T-helper 17 cell (primary cell): ENCODE measurements at regions not wholly inside any gene's neighbourhood (a gene's known extent, or its start where the extent isn't known, plus 50 kb on each side); places are given as distances from the start of the nearest gene placed in this dataset.

ENCODE experiments used
- ATAC-seq: fragments of 150-1000 bp; cut with Tn5 transposase; 2 replicates; pipeline ENCODE4 v1.10.0; 2021; ENCODE audit warnings: mild to moderate bottlenecking, moderate library complexity
- DNase-seq, 3 donors: peaks; one replicate each; pipeline versions ENCODE4 v3.0.0 to v3.0.0-alpha.2; 2020 to 2021
- H3K9me3 ChIP-seq: one replicate; pipeline ENCODE4 v1.7.0; 2013; ENCODE audit warnings: low read length, mild to moderate bottlenecking; ENCODE audit not compliant: control insufficient read depth, poor library complexity, severe bottlenecking
- H3K27ac Mint-ChIP-seq: one replicate; pipeline ENCODE4 v1.8.0; 2022; ENCODE audit warnings: mild to moderate bottlenecking, moderate library complexity, mixed read lengths
- H3K27me3 Mint-ChIP-seq: one replicate; pipeline ENCODE4 v1.8.0; 2022; ENCODE audit warnings: mixed read lengths
- H3K36me3 Mint-ChIP-seq: one replicate; pipeline ENCODE4 v1.8.0; 2022; ENCODE audit warnings: low read depth, mixed read lengths
- H3K4me1 Mint-ChIP-seq: one replicate; pipeline ENCODE4 v1.8.0; 2022; ENCODE audit warnings: mild to moderate bottlenecking, mixed read lengths
- H3K4me3 Mint-ChIP-seq: one replicate; pipeline ENCODE4 v1.8.0; 2022; ENCODE audit warnings: mild to moderate bottlenecking, moderate library complexity, mixed read lengths

DNA sequence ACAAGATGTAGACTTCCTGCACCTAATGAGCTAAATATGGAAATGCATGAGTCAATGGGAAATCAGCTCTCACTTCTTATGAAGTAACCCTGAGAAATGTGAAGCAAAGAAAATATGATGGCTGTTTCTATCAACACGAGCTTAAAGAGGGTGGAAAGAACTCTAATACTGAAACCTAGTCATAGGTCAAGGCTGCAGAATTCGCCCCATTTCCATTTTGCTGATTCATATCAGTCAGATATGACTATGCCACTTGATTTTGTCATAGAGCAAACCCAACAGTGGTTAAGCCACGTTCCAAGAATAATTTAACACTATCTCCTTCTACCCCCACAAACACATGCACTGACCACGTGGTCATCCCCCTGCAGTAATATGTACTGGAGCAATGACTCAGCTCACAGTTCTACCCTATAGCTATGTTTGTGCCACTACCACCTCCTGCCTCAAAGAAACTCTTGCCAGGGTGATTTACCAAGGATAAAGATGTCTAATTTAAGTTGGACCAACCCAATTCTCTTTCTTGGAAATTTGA lies 157.5 kb downstream of the TMTC3 start:
- Mint-ChIP-seq H3K27me3 (no peaks in the 10 kb centered on the region), H3K36me3 (no peaks in the 10 kb centered on the region), H3K27ac (no peak overlapping the region), H3K4me1 (no peaks in the 10 kb centered on the region), H3K4me3 (no peak overlapping the region)
- ATAC-seq (no peak), DNase-seq (no peak)
- H3K9me3 ChIP-seq: no peaks in the 10 kb centered on the region

GRCh38 chr12:88300931-88301330 lies 158.8 kb downstream of the TMTC3 start:
- no peak overlapping the region for H3K27ac Mint-ChIP-seq
- H3K9me3 ChIP-seq: no peaks in the 10 kb centered on the region
- DNase-seq: no peak
- no peaks in the 10 kb centered on the region for H3K4me1 Mint-ChIP-seq
- H3K36me3 Mint-ChIP-seq: no peaks in the 10 kb centered on the region
- ATAC-seq: no peak
- no peaks in the 10 kb centered on the region for H3K27me3 Mint-ChIP-seq
- H3K4me3 Mint-ChIP-seq: no peak overlapping the region

GRCh38 chr12:88303335-88303734 lies 161.2 kb downstream of the TMTC3 start:
- Mint-ChIP-seq H3K36me3 (no peaks in the 10 kb centered on the region), H3K4me3 (no peak overlapping the region), H3K4me1 (no peaks in the 10 kb centered on the region), H3K27ac (no peak overlapping the region), H3K27me3 (no peaks in the 10 kb centered on the region)
- DNase-seq (no peak), ATAC-seq (no peak)
- no peaks in the 10 kb centered on the region for H3K9me3 ChIP-seq

- DNase-seq: no peak
- H3K27ac Mint-ChIP-seq: no peak overlapping the region
- H3K36me3 Mint-ChIP-seq: no peaks in the 10 kb centered on the region
- H3K9me3 ChIP-seq: no peaks in the 10 kb centered on the region
- ATAC-seq: no peak
- H3K27me3 Mint-ChIP-seq: no peaks in the 10 kb centered on the region
- no peaks in the 10 kb centered on the region for H3K4me1 Mint-ChIP-seq
- no peak overlapping the region for H3K4me3 Mint-ChIP-seq
Observed at GRCh38 chr12:88305254-88305890, 163.3 kb downstream of the TMTC3 start.

DNA sequence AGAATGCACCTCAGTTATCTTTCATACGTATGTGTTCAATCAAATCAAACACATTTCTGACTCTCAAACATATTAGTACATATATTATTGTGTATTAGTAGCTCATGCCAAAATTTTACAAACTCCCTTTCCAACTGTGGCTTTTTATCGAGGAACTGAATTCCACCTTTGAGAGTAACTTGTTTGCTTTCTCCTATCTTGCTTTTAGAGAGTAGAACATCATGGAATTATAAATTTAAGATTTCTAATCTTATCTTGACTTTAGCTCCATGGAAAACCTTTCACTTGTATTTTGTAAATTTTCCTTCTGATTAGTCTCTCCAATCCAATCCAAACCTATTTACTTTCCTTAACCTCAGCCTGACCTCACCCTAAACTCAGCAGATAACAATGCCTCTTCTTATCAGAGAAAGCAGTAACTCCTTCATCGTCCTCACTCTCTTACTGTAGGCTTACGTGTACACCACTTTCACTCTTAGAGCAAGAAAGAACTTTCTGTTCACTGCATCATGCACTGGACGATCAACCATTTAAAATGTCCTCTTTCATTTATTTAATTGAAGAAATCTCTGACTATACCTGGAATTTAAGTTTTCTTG lies 164.5 kb downstream of the TMTC3 start:
- no peak overlapping the region for H3K4me3 Mint-ChIP-seq
- no peaks in the 10 kb centered on the region for H3K4me1 Mint-ChIP-seq
- ATAC-seq (no peak), DNase-seq (no peak)
- H3K27me3 Mint-ChIP-seq: no peaks in the 10 kb centered on the region
- no peaks in the 10 kb centered on the region for H3K9me3 ChIP-seq
- H3K36me3 Mint-ChIP-seq: no peaks in the 10 kb centered on the region
- no peak overlapping the region for H3K27ac Mint-ChIP-seq

DNA sequence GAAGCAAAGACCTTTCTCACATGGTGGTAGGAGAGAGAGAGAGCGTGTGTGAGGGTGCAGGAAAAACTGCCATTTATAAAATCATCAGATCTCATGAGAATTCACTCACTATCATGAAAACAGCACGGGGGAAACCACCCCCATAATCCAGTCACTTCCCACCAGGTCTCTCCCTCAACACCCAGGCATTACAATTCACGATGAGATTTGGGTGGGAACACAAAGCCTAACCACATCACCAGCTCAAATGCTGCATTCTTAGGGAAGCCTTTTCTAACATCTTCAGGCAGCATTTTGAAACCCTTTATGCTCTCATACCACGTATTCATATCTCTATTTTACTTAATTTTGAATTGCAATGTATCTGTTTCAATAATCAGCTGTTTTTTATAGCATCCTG lies 165.9 kb downstream of the TMTC3 start:
- no peaks in the 10 kb centered on the region for H3K9me3 ChIP-seq
- Mint-ChIP-seq H3K4me3 (no peak overlapping the region), H3K27ac (no peak overlapping the region), H3K4me1 (no peaks in the 10 kb centered on the region), H3K27me3 (no peaks in the 10 kb centered on the region), H3K36me3 (no peaks in the 10 kb centered on the region)
- ATAC-seq (no peak), DNase-seq (no peak)

- Mint-ChIP-seq H3K4me3 (no peak overlapping the region), H3K27ac (no peak overlapping the region)
Observed at GRCh38 chr12:88308825-88309224, 166.7 kb downstream of the TMTC3 start.

DNA sequence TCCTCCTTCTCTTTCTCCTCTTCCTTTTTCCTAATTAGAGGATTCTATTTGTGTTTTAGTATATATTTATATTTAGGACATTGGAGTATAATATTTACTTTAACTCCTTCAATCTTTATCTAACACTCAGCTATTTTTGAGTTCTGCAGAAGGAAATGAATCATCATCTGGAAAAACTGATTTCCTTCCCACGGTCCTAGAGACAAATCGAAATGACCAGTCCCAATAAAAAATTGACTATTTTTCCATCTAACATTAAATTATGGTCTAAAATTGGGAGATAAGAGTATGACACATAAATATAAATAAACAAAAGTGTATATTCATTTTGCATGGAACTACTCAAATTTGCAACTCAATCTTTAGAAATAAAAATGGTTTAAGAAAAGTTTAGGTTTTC lies 167.4 kb downstream of the TMTC3 start:
- no peaks in the 10 kb centered on the region for H3K9me3 ChIP-seq
- Mint-ChIP-seq H3K4me3 (no peak overlapping the region), H3K27ac (no peak overlapping the region), H3K27me3 (no peaks in the 10 kb centered on the region), H3K36me3 (no peaks in the 10 kb centered on the region), H3K4me1 (no peaks in the 10 kb centered on the region)
- DNase-seq (no peak), ATAC-seq (no peak)

More at GRCh38 chr12:88308825-88309224, 166.7 kb downstream of the TMTC3 start:
- no peaks in the 10 kb centered on the region for H3K27me3 Mint-ChIP-seq
- H3K36me3 Mint-ChIP-seq: no peaks in the 10 kb centered on the region
- DNase-seq: no peak
- no peaks in the 10 kb centered on the region for H3K4me1 Mint-ChIP-seq
- H3K9me3 ChIP-seq: no peaks in the 10 kb centered on the region
- ATAC-seq: no peak

DNA sequence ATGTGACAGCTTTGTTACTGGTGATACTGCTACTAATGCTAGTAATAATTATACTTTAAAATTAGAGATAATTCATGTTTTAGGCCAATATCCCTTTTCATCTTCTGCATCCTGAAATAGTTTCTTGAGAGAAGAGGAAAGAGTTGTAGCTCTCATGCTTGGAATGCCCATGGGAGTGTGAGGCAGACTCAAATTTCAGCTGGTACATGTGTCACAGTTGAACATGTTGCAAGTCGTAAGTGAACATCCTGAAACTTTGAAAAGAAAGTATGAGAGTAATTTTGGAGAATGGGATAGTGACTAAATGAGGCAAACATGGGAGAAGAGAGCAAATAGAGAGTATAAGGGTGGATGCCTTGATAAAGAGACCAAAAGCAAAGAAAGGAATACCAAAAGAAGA lies 168.0 kb downstream of the TMTC3 start:
- H3K4me3 Mint-ChIP-seq: no peak overlapping the region
- H3K27ac Mint-ChIP-seq: no peak overlapping the region

DNA sequence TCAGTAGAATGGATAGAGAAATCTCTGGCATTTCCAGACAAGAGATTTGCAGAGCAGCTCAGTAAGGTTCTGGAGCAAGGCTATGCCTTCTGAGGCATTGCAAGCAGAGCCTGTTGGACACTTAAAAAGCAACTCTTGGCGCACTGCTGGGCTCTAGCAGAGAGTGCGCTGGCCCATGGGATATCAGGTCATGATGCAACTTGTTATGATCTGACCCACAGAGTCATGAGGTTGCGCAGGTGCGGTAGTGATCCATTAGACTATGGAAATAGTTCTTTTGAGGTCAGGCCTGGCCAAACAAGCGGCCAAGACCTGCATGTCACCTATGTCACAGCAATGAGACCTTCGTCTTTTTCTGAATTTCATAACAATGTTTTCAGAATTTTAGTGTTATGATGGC lies 168.6 kb downstream of the TMTC3 start:
- H3K36me3 Mint-ChIP-seq: no peaks in the 10 kb centered on the region
- ATAC-seq (no peak), DNase-seq (no peak)
- no peak overlapping the region for H3K27ac Mint-ChIP-seq
- H3K9me3 ChIP-seq: no peaks in the 10 kb centered on the region
- H3K27me3 Mint-ChIP-seq: no peaks in the 10 kb centered on the region
- no peak overlapping the region for H3K4me3 Mint-ChIP-seq
- no peaks in the 10 kb centered on the region for H3K4me1 Mint-ChIP-seq

More for the DNA sequence above, 168.0 kb downstream of the TMTC3 start:
- Mint-ChIP-seq H3K36me3 (no peaks in the 10 kb centered on the region), H3K27me3 (no peaks in the 10 kb centered on the region), H3K4me1 (no peaks in the 10 kb centered on the region)
- ATAC-seq: no peak
- no peak for DNase-seq
- H3K9me3 ChIP-seq: no peaks in the 10 kb centered on the region

- no peaks in the 10 kb centered on the region for H3K9me3 ChIP-seq
- Mint-ChIP-seq H3K36me3 (no peaks in the 10 kb centered on the region), H3K4me3 (no peak overlapping the region), H3K4me1 (no peaks in the 10 kb centered on the region), H3K27me3 (no peaks in the 10 kb centered on the region), H3K27ac (no peak overlapping the region)
- DNase-seq (no peak), ATAC-seq (no peak)
Observed at GRCh38 chr12:88313554-88313953, 171.4 kb downstream of the TMTC3 start.

DNA sequence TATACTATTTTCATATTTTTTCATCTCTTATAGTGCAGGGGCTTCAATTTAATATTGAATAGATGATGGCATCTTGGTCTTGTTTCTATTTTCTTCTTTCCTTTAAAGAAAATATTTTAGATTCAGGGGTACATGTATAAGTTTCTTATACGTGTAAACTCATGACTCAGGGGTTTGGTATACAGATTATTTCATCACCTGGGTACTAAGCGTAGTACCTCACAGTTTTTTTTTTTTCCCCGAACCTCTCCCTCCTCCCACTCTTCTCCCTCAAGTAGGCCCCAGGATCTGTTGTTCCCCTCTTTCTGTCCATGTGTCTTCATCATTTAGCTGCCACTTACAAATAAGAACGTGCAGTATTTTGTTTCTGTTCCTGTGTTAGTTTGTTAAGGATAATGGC lies 172.6 kb downstream of the TMTC3 start:
- DNase-seq (no peak), ATAC-seq (no peak)
- Mint-ChIP-seq H3K4me3 (no peak overlapping the region), H3K36me3 (no peaks in the 10 kb centered on the region), H3K27ac (no peak overlapping the region), H3K27me3 (no peaks in the 10 kb centered on the region), H3K4me1 (no peaks in the 10 kb centered on the region)
- H3K9me3 ChIP-seq: no peaks in the 10 kb centered on the region

DNA sequence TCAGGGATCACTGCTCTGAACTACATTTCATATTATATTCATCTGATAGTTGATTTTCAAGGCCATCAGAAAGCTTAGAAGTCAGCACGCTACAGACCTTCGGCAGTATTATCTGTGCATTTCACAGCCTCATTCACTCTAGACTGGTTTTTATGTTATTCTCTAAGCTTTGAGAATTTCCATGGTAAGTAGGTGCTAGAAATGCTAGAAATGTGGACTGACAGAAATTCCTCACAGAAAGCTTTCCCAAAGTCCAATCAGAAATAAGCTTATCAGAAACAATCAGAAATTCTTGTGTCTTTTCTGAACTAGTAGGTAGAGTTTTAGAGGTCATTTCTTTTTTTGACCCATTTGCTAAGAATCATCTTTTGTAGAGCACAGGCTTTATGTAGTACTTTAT lies 176.6 kb downstream of the TMTC3 start:
- DNase-seq (no peak), ATAC-seq (no peak)
- Mint-ChIP-seq H3K4me1 (no peaks in the 10 kb centered on the region), H3K36me3 (no peaks in the 10 kb centered on the region), H3K27me3 (no peaks in the 10 kb centered on the region), H3K27ac (no peak overlapping the region), H3K4me3 (no peak overlapping the region)
- no peaks in the 10 kb centered on the region for H3K9me3 ChIP-seq
